HL-60/S4 treated with retinoic acid at 250 ng/mL for 4 days and 3 days (cell line): ENCODE measurements at regions not wholly inside any gene's neighbourhood (a gene's known extent, or its start where the extent isn't known, plus 50 kb on each side); places are given as distances from the start of the nearest gene placed in this dataset.

Experiments
- in situ Hi-C: fragments of 300-500 bp; cut with MboI; formaldehyde crosslinking; loops from 2 replicates; pipeline ENCODE4 v1.7.0; 2022; ENCODE audit warnings: low sequenced_read_pairs

DNA sequence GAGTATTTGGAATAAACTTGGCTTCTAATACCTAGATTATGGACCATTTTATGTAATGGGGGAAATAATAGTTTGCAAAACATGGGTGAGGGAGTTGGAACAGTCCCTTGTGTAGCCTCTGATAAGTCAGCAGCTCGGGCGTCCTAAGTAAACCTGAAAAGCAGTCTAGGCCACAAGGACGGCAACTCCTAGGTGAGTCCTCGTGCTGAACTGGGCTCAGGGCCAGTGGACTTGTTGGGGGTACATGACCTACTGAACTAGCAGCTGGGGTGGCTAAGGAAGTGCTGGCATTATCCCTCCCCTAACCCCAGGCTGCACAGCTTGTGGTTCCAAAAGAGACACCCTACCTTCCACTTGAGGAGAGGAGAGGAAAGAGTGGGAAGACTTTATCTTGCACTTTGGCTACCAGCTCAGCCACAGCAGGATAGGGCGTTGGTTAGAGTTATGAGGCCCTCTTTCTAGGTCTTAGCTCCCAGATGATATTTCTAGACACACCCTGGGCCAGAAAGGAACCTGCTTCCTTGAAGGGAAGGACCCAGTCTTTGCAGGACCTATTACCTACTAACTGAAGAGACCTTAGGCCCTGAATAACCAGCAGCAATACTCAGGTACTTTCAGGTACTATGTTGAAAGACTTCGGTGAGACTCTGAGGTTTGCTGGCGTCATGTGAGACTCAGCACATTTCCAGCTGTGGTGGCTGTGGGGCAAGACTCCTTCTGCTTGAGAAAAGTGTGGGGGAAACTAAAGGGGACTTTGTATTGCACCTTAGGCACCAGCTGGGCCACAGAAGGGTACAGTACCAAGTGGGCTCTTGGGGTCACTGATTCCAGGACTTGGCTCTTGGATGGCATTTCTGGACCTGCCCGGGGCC lies 71.0 kb downstream of the AQP4 start:
- in situ Hi-C loops: no loop called here

DNA sequence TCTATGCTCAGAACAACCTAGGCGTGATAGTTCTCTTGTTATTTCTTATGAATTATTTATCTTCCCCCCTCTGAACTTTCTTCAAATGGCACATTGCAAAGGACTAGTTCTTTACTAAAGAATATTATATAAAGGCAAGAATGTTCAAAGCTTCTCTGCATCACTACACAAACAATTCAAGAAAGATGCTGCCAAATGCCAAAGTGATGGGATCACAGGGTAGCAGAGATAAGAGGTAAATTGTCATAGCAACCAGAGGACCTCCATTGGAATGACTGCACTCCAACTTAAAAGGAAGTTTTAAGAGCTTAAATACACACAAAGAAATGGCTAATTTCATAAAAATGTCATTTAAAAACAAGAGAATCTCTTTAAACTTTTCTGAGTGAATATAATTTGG lies 72.8 kb downstream of the AQP4 start:
- in situ Hi-C loops: no loop called here

DNA sequence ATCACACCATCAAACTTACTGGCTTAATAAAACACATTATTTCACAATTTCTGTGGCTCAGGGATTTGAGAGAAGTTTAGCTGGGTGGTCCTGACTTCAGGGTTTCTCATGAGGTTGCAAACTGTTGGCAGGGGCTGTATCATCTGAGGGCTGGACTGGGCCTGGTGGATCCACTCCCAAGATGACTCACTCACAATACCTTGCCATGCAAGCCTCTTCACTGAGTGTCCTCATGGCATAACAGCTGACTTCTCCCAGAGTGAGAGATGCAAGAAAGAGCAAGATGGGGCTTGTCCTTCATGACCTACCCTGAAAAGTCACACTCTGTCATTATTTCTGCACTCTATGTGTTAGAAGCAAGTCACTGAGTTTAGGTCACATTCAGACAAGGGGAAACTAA lies 73.8 kb downstream of the AQP4 start:
- in situ Hi-C loops: no loop called here

DNA sequence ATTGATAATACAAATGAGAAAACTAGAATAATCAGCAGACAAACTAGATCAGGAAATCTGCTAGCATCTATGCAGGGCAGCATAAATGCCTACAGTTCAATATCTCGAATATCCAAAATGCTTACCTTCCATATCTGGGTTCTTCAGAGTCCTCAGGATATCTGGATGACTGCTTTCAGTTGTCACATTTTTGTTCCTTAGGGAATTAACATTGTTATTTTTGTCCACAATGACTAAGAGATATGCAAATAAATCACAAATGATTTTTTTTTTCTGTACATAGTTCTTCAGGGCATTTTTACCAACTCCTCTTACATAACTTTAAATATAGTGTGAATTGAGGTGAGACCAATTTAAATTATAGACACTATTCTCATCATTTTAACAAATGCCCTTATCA lies 80.9 kb downstream of the AQP4 start:
- in situ Hi-C loops: no loop called here

DNA sequence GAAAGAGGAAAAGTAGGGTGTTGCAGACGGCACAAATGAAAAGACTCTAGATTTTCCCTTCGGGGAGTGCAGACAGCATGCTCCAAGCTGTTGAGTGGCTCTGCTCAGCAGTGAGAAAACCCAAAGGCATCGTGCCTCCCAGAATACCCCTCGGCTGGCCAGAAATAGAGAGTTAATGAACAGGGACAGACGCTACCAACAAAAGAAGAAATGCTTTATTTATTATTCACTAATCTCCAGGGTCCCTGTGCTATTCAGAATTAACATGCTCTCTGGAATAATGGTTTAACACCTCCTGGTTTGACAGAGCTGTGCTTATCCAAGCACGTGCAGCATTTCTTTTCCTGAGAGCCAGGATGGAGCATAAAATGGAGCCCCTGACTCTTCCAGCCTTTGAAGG lies 82.3 kb downstream of the AQP4 start:
- in situ Hi-C loops: no loop called here

DNA sequence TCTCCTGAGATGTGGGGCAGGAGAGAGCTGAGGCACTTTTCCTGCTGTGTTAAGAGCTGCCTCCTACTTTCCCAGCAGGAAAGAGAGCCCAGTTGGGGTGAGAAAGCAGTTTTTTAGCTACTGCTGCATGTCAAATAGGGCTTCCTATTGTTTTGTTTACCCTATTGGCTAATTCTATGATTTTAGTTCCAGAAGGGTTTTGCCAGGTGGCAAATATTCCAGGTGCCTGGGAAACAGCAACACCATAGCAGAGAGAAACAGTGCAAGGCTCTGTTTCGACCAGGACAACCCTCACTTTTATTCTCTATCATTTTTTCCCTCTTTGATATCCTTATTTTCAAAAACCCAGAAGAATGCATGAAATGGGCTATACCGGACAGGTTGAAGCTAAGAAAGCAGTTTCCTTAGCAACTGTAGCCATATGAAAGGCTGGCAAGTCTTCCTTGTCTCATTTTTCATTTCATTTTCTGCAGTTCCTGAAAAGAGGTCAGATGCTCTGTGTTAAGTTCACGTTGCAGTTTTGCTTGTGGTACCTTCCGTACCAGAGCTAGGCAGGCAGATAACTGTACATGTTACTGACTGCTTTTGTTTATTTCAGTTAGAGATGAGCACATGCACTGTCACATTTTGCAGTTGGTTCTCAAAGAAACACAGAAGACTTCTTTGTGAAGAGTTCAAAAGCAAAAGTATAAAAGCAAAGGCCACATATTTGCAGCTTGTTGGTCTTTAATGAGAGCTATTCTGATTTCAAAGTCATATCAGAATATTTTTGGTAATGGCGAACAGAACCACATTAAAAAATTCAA lies 84.8 kb downstream of the AQP4 start:
- in situ Hi-C loops: no loop called here

DNA sequence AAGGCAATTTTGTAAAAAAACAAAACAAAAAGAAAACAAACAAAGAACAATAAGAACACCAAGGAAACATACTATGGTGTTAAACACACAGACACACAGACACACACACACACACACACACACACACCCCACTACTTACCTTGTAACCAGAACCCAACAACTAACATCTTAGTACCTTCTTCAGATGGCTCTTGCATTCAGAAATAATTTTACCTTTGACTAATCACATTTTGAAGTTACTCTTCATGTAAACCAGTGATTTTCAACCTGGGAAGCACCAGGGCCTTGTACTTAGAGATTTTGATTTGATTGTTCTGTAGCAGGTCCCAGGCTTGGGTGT lies 87.5 kb downstream of the AQP4 start:
- in situ Hi-C loops: no loop called here

DNA sequence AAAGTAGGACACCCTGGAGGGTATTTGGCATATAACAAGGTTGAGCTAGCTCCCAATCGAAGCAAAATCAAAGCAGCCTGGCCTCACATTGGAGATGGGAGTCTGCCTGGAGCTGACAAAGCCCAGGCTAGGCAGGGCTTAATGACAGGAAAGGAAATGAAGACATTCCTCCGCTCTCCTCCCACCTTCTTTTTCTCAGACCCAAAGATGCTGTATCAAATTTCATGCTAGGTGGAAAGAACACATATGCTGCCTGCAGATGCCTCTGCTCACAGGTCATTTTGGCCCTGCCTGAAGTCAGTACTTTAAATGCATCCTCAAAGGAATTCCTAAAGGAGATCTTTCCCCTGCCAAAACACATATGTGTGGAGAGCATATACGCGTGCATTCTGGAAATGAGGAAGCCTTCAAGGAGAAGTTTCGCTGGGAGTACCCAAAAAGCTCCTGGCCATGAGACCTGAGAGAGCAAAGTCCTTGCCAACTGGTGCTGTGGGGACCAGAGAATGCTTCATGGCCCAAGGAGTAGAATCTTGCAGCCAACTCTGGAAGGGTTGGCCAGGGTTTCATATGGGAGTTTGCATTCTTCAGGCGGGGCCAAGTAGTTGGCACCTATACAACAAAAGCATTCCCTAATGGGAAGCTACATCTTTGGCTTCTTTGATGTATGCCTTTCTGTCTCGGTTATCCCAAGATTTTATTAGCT lies 88.0 kb downstream of the AQP4 start:
- in situ Hi-C loops: no loop called here

DNA sequence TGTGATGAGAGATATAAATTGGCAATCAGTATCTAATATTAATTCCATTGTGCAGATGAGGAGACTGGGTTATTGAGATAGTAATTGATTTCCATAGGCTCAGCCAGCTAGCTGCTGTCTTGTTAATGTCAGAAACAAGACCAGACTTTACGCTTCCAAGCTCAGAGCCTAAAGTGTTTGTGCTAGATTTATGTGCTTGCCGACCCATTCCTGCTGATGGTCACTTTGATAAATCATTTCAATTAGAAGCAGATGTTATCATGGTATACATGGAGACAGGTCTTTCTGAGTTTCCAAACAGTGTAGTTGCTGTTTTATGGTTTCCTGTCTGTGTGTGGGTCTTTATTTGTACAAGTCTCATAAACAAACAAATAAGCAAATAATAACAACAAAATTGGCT lies 92.8 kb downstream of the AQP4 start:
- in situ Hi-C loops: no loop called here

DNA sequence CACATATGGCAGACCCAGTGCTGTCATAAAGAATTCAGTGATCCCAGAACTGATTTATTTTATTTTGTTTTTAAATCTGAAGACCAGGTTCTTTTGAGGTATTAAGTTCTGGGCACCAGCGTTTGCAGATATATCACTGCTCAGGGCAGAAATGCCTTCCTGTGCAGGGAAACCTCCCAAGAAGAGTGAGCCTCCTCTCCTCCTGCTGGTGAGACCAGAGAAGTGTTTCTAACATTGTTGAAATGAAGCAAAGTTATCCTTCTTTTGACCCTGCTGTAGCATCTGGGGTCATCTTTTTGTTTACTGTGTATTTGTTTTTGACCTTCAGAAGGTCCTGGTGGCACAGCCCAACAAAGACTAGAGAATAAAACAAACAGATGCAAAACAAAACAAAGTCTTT lies 94.0 kb downstream of the AQP4 start:
- in situ Hi-C loops: no loop called here

DNA sequence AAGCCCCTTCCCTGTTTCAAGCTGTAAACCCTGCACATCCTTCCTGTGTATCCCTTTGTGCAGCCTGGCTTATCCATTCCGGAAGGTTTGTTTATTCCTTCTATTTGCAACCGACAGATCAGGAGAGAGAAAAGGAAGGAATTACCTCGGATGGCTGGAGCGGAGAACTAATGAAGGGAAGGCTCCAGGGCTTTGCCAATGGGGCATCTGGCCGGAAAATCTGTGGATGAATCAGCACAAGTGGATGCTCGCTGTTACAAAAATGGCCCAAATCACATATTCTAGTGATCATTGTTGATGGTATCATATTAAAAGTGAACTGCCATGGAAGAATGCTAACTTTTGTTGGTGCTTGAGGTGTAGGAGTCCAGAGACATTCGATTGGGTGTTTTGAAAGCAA lies 97.1 kb downstream of the AQP4 start:
- in situ Hi-C loops: no loop called here

DNA sequence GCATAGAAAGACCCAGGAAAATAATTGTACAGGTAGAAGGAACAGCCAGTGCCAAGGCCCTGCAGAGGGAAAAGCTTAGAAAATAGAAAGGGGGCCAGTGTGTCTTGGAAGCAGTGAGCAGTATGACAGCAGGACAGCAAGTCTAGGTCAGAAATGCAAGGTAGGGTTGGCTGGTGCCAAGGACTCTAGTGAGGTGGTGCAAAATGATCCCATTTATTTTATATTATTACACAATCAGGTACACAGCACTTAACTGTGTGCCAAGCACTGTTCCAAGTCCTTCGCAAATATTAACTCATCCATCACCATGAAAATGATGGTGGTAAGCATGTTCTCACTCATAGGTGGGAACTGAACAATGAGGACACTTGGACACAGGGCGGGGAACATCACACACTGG lies 100.0 kb downstream of the AQP4 start:
- in situ Hi-C loops: no loop called here

DNA sequence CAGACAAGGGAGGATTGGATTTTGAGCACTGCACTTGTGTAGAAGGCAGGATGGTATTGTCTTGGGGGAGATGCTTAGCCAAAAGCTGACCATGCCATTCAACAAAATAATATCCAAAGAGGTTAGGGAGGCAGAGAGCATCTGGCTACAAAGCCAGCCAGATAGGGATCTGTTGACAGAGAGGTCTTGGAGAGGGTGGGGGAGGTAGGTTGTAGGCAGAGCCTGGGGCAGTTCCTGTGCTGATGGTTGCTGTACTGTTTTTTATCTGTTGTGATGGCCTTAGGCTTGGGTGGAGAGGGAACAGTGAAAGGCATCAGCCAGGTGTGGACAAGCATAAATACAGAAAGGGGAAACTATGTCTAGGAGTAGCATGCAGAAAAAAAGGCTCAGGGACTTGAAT lies 100.9 kb downstream of the AQP4 start:
- in situ Hi-C loops: no loop called here

DNA sequence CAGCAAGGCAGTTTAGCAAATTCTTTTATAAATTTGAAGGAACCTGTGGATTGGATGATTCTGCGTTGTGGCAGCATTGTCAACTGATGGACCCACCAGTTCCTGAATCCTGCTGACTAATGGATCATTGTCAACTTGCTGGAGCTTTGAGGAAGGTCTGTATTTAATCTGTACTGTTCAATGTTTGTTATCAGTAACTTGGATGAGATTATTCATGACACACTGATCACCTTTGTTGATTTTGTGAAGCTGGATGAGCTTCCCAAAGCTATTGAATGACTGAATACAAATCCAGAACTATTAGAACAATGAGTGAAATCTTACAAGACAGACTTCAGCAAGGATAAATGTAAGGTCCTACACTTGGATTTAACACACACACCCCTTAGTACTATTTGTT lies 101.3 kb downstream of the AQP4 start:
- in situ Hi-C loops: no loop called here

DNA sequence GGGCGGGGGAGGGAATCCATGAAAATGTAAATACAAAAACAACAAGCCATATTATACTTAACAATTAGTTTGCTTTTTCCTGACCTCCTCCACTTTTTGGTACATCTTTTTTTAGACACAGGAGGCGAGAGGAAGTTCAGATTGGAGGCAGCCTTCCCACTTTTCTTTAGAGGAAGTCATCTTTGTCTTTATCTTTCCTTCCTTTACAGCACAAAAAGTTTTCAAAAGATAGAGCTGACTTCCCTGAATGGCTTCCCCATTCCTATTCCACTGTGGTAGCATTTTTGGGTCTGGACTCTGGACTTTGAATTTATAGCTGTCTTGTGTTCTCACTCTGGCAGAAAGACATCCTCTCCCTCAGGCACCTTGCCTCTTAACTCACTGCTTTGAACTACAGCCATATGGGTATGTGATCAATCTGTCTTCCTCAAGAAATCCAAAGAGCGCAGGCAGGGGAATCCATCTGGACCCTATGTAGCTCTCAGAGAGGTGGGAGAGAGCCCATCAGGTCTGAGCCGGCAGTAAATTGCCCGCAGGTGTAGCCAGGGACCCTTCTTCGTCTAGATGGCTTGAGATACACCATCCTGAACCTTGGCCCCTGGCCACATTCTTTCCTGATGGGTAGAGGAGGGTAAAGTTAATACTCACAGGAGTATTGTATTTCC lies 101.9 kb downstream of the AQP4 start:
- in situ Hi-C loops: no loop called here

DNA sequence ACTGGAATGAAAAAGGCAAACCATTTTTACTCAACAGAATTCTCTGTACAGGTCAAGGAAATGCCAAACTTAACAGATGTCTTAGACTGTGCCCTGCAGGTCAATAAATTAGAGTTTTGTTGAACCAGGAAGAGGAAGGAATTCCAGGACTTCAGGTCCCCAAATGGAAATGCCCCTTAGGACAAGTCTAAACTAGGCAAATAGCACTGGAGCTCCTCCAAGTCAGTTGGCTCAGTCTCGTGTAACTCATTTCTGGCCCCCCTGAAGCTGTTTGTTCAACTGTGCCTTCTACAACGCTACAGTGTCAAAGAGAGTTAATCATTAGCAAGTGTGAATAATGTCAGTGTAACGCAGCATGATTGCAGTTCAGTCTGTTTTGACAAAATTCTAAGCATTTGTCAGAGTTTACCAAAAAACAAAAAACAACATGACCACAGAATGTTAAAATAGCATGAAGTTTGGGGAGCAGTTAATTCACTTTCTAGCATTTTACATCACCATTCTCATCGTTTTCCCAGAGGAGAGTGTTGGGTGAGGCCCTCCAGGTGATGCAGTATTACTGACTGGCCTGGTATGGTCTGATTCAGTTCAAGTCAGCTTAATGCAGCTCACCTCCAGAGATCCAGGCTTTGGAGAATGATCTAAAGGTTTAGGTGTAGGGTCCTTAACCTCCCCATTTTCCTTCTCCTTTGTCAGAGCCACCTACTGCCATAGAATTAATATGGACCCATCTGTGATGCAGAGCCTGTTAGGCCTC lies 108.1 kb downstream of the AQP4 start:
- in situ Hi-C loops: no loop called here

DNA sequence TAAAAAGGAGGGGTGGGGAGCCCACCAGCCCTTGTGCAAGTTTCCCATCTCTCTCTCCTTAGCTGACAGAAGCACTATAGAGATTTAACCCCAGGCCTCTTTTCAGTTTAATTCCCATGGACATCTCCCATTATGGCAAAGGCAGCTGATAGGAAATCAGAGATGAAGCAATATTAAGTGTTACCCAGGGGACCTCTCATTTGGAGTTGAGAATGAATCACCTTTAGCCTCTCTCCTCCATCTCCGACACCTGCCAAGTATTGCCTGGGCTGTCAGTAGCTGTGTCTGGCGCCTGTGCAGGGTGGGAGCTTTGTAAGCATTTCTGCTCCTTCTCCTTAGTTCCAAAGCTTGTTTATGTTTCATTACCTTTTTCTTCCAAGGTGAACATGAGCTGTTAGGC lies 109.0 kb downstream of the AQP4 start:
- in situ Hi-C loops: no loop called here

DNA sequence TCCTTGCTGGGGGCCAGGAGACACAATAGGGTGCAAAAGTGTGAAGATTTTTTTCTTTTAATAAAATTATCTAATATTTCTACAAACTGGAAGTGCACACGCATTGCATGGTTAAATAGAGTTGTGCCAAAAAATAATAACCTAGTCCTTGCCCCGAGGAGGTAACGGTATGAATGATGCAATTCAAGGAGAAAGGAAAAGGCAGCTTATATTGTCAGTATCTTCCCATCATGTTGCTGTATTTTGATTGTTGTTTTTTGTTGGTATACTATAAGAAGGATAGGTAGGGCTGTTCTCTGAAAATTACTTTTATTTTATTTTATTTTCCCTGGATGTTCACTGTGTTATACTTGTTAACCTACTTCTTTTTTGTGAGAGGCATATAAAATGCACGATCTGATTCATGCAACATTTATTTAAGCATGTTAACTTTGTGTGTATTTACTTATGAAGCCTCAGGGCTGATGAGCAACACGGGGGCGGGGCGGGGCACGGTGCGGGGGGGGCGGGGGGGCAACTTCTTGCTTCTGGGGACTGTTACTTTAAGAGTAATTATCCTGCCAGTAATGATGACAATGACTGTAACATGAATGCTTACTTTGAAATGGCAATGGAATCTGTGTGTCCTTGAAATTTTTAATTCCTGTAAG lies 118.6 kb downstream of the AQP4 start:
- in situ Hi-C loops: no loop called here

DNA sequence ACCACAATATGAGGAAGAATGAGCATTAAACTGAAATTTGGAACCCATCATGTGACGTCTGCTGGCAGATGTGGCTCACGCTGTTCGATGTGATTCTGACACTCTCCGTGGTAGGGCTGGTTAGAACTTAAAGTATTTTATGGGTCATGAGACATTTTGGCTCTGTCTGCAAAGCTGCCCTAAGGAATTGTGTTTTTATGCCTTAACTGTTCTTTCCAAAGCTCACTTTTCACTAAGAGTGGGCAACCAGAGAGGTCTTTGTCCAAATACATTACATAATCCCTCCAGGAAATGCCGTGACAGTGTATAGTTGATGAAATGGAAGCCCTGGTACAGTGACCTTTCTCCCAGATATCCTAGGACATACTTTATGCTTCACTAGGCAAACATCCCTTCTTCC lies 119.1 kb downstream of the AQP4 start:
- in situ Hi-C loops: no loop called here
